Posterior vena cava (tissue), 2 donors: ENCODE measurements at regions not wholly inside any gene's neighbourhood (a gene's known extent, or its start where the extent isn't known, plus 50 kb on each side); places are given as distances from the start of the nearest gene placed in this dataset.
"Not testable (repeated sequence)": the region's sequence is repeated elsewhere in the genome, so short reads cannot be mapped to it uniquely, and the experiment has no call there.

Experiments
- DNase-seq: peaks from one replicate; pipeline ENCODE4 v3.0.0-alpha.2; 2020; ENCODE audit warnings: low spot score
- intact Hi-C, 2 donors: fragments of 100-400 bp; cut with DNase I; formaldehyde crosslinking; loops; one replicate each; pipeline versions ENCODE4 v1.14.1 to v1.14.2; 2022 to 2023
- donor health status: DM: yes; HTN: yes; CAD: no.
- donor health status: DM: yes; HTN: yes; CAD: no.

DNA sequence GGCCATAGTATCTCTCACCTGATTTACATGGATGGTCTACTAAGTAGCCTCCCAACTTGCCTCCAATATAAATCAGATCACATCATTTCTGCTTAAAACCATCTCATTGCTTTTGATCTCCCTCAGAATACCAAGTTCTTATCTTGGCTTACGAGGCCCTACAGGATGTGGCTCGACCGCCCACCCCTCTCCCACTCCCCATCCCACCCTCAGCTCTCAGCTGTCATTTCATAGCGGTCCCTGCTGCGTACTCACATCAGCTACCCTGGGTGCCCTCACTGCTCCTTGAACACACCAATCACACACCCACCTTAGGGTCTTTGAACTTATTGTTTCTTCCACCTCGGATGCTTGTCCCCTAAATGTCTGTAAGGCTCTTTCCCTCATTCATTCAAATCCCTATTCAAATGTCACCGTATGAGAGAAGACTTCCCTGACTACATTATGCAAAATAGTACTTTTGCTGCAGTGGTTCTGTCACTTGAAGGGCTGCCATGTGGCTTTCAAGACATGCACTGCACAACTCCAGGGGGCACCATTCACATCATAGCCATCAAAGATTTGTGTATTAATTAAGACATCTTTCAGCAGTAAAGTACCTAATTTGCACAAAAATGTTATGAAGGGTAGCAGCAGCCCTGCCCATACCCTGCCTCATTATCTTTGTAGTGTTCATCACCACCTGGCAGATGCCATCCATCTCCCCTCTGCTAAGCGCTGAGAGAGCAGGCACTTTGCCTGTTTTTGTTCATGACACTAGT lies 171.1 kb downstream of the ENC1 start:
- DNase-seq = no peak
- intact Hi-C loops = no loop called here

- intact Hi-C loops = no loop called here
- DNase-seq = no peak
These were observed 172.1 kb downstream of the ENC1 start for GRCh38 chr5:74468421-74468820.

DNA sequence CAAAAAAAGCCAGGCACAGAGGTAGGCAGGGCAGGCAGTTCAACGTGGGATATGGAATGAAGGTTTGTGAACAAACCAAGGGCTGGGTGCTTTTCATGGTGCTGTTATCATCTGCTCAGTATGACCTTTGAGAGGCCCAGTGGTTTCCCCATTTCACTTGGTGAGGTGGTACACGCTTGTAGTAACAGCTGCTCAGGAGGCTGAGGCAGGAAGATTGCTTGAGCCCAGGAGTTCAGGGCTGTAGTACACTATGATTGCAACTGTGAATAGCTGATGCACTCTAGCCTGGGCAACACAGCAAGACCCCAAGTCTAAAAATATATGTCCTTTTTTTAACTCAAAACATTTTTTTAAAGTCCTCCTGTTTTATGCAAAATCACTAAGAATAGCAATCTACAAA lies 174.8 kb downstream of the ENC1 start:
- DNase-seq = no peak
- intact Hi-C loops = no loop called here

GRCh38 chr5:74464512-74465209 lies 175.9 kb downstream of the ENC1 start:
- intact Hi-C loops = no loop called here
- no peak for DNase-seq

DNA sequence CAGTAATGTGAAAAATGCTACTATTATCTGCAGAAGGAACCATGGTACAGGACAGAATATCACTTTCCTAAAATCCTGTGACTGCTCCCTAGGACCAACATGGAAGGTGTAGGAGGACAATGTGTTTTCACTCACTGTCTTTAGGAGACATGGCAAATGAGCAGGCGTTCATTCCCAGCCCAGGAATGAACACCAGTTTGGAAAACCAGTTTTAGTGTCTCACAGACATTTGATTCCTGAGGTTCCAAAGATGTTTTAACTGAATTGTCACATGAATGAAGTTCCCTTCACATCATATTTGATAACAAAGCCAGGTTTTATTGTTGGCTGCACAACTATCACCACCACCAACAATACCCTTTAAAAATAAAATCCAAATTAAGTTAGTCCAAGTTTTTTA lies 178.2 kb downstream of the ENC1 start:
- intact Hi-C loops = no loop called here
- DNase-seq = no peak

DNA sequence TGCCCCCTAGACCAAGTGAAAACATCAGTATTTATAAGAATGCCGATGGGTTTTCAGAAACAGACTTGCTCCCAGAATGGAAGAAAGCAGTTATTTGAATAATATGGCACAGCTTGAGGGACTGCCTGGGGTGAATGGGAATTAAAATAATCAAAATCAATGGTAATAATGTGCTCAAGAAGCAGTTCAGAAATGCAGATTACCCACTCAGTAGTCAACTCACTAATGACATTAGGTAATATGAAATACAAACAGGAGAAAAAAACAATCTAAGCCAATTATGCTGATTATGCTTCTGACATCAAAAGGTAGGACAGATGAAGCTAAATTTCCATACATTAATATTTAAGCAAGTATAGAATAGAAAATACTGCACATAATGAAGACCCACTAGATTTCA lies 179.3 kb downstream of the ENC1 start:
- intact Hi-C loops = no loop called here
- no peak for DNase-seq

DNA sequence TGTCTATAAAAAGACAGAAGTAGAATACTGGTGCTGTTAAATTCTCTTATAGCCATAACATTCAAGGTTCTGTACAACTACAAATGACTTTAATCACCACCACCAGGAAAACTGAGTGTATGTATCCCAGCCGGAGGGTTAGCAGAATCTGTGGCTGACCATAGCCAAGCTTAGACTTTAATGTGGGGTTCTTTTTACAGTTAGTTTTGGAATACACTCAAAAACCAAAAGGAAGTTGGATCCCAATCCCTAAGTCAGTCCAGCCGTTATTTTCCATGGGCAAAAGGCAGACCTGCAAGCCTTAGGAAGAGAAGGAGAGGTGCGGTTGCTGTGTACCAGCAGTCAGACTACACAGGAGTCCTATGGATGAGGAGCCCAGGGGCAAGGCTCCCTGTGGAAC lies 179.8 kb downstream of the ENC1 start:
- intact Hi-C loops = no loop called here
- no peak for DNase-seq

DNA sequence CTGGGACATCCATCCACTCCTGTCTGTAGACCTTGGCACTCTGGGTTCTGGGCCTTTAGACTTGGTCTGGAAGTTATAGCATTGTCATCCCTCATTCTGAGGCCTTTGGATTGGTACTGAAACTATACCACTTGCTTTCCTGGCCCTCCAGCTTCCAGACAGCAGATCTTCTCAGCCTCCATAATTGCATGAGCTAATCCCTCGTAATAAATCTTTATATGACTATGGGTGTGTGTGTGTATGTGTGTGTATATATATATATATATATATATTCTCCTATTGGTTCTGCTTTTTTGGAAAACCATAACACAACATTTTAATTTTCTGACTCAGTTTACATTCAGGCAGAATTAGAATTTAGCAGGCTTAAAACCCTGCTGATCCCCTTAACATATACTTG lies 180.5 kb downstream of the ENC1 start:
- no peak for DNase-seq
- intact Hi-C loops = no loop called here

DNA sequence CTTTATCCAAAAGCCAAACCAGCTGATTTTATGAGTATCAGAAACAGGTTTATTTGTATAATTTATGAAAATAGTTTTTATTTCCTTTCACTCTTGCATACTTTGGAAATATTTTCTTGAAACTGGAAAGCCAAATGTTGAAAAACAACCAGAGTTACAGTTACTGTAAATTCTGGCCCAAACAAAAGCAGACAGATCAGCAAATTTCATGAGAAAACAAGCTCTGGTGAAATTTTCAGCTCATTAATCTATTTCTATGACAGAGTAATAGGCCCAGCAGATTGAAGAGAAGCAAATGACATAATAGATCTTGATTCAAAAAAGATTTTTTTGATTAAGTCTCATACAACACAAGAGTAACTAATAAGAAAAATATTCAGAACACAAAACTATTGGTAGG lies 182.7 kb downstream of the ENC1 start:
- intact Hi-C loops = no loop called here
- DNase-seq = no peak

- no peak for DNase-seq
- intact Hi-C loops = no loop called here
These were observed 186.1 kb downstream of the ENC1 start for GRCh38 chr5:74454263-74455030.

- intact Hi-C loops = no loop called here
- no peak for DNase-seq
These were observed 187.7 kb downstream of the ENC1 start for GRCh38 chr5:74452856-74453255.

DNA sequence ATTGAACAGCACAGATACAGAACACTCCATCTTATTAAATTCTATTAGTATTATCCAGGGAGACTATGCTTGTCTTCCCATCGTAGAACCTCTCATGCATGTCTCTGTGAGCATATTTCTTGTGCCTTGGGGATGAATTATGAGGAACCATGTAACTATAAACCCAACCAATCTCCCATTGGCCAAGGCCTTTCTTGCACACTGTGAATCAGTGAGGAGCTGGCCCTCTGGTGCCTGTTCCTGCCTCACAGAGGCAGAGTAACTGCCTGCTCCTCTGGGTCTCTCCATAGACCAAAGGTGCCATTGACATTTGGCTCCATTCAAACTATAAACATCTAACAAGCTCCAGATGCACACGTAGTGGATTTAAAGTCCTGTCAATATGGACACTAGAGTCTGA lies 190.4 kb downstream of the ENC1 start:
- DNase-seq = no peak
- intact Hi-C loops = no loop called here

- DNase-seq = no peak
- intact Hi-C loops = no loop called here
These were observed 193.7 kb downstream of the ENC1 start for GRCh38 chr5:74446725-74447241.

GRCh38 chr5:74442466-74442865 lies 198.1 kb downstream of the ENC1 start:
- no peak for DNase-seq
- intact Hi-C loops = no loop called here

- intact Hi-C loops = no loop called here
- DNase-seq = no peak
These were observed 198.9 kb downstream of the ENC1 start for GRCh38 chr5:74441616-74442015.

DNA sequence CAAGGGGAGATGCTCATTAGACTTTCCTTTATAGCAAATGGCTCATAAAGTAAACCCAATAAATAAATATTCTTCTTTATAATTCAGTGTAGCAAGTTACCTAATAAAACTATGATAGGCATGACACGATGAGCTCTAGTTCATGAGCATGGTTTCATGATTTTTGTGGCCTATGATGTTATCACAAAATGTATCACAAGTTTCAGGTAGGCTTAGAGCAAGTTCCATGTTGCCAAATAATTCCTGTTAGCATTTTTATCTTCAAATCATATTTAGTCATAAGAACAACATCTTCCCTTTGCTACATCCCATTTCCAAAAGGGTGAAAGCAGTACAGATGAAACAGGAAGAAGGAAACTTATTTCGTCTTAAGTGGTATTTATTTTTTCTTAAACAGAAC lies 200.2 kb downstream of the ENC1 start:
- intact Hi-C loops = no loop called here
- no peak for DNase-seq

DNA sequence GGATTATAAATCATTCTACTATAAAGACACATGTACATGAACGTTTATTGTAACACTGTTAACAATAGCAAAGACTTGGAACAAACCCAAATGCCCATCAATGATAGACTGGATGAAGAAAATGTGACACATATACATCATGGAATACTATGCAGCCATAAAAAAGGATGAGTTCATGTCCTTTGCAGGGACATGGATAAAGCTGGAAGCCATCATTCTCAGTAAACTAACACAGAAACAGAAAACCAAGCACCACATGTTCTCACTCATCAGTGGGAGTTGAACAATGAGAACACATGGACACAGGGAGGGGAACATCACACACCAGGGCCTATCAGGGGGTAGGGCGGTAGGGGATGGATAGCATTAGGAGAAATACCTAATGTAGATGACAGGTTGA lies 202.7 kb downstream of the ENC1 start:
- DNase-seq, intact Hi-C loops: not testable (repeated sequence)

DNA sequence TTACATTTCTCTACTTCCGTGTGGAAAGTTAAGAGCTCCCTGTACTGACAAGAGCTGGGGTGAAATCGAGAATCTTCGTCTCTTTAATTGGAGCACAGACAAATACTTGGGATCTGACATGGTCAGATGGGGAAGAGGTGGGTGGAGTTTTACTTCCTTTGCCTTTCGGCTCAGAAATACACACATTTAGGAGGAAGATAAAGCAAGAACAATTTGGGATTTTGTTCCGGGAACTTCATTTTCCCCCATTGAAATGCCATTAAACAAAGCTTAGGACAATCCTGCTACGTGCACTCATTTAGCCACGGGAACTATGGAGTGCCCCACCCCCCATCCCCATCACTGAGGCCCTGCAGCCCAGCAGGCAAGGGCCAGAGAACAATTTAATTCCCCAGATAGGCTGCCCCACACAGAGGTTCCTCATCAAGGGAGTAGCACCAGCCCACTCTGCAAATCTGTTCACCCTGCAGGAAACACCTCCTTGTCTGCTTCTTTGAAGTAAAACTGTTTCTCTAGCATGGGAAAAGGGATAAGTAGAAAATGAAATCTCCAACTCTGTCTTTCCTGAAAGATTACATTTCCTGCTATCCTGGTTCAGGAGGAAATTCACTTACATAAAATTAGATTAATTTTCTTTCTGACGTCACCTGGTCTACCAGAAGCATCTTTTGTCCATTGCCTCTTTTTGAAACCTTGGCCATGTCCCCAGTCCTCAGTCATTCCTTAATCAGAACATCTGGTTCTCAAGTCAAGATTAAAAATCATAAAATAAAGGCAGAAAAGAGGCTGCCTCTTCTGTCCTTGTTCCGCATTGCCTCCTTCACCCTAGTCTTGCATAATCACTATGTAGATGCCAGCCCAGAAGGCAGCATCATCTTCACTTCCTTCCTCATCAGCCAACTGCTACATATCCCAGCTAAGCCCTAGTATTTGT lies 206.4 kb downstream of the ENC1 start:
- intact Hi-C loops = no loop called here
- no peak for DNase-seq

GRCh38 chr5:74433255-74433895 lies 207.2 kb downstream of the ENC1 start:
- no peak for DNase-seq
- intact Hi-C loops = no loop called here
